Suprapubic skin (tissue), 4 donors: ENCODE measurements at regions not wholly inside any gene's neighbourhood (a gene's known extent, or its start where the extent isn't known, plus 50 kb on each side); places are given as distances from the start of the nearest gene placed in this dataset.
A peak's percentile ranks its signal among the peaks of the same experiment; 100 is the strongest.
"Not testable (repeated sequence)": the region's sequence is repeated elsewhere in the genome, so short reads cannot be mapped to it uniquely, and the experiment has no call there.

Source experiments
- DNase-seq, 2 donors: peaks; one replicate each; pipeline ENCODE4 v3.0.0-alpha.2; 2019; ENCODE audit warnings: low spot score in 2 of 2
- H3K27ac ChIP-seq: fragments of 200-600 bp; sonication (generic); one replicate; pipeline ENCODE4 v1.5.1; 2019
- H3K27me3 ChIP-seq: fragments of 200-600 bp; sonication (generic); one replicate; pipeline ENCODE4 v1.5.1; 2019
- H3K36me3 ChIP-seq: fragments of 200-600 bp; sonication (generic); one replicate; pipeline ENCODE4 v1.5.1; 2019
- H3K4me1 ChIP-seq: fragments of 200-600 bp; sonication (generic); one replicate; pipeline ENCODE4 v1.5.1; 2019
- H3K4me3 ChIP-seq: fragments of 200-600 bp; sonication (generic); one replicate; pipeline ENCODE4 v1.5.1; 2019; ENCODE audit warnings: mild to moderate bottlenecking
- H3K9me3 ChIP-seq: fragments of 200-600 bp; sonication (generic); one replicate; pipeline ENCODE4 v1.5.1; 2019
- POLR2A ChIP-seq, 2 donors: fragments of 450-650 bp; IDR thresholded peaks; one replicate each; pipeline ENCODE4 v1.6.1; 2017; ENCODE audit warnings: antibody characterized with exemption in 2 of 2, mild to moderate bottlenecking in 2 of 2, moderate library complexity in 2 of 2
- WGBS: methylation state at CpG from one replicate; pipeline ENCODE4 v1.1.5; 2018; 5-methylcytosine and 5-hydroxymethylcytosine counted together
- TF ChIP-seq, protein P1 (sequence below), 2 donors: fragments of 200-600 bp in 1 of 2; fragments of 450-650 bp in 1 of 2; sonication (generic) in 1 of 2; IDR thresholded peaks; one replicate each; pipeline ENCODE4 v1.5.1; 2016 to 2019; ENCODE audit warnings: antibody characterized with exemption in 2 of 2, mild to moderate bottlenecking in 1 of 2, moderate library complexity in 1 of 2

DNA sequence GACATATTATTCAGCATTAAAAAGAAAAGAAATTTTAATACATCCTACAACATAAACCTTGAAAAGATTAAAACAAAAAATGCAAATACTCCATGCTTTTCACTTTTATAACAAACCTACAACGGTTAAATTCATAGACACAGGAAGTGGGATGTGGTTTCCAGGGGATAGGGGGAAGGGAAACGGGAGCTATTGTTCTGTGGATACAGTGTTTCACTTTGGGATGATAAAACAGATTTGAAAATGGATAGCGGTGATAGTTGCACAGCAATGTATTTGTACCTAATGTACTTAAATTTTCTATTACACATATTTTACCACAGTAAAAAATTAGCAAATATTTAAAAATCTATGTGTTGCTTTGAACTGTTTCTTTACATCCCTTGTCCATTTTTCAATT, 368.0 kb downstream of the CDY2B start:
- H3K9me3 ChIP-seq, H3K27me3 ChIP-seq, H3K36me3 ChIP-seq, H3K27ac ChIP-seq, H3K4me1 ChIP-seq, H3K4me3 ChIP-seq, DNase-seq: not testable (repeated sequence)
- WGBS: no CpG with 5 or more reads among the region's 3 CpGs

DNA sequence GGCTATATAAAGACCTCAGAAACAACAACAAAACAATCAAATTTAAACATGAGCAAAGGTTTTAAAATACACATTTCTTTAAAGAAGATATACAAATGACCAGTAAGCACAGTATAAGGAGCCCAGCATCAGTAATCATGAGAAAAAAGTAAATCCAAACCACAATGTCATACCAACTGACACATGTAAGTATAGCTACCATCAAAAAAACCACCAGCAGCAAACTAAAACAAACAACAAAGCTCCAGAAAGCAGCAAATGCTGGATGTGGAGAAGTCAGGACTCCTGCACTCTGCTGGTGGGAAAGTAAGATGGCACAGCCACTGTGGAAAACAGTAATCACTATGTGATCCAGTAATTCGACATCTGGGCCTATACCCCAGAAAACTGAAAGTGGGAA, 368.5 kb downstream of the CDY2B start:
- not testable (repeated sequence) for H3K36me3 ChIP-seq, DNase-seq, H3K4me3 ChIP-seq, H3K27me3 ChIP-seq, H3K4me1 ChIP-seq, H3K27ac ChIP-seq, H3K9me3 ChIP-seq
- no CpG with 5 or more reads among the region's 1 CpG for WGBS

DNA sequence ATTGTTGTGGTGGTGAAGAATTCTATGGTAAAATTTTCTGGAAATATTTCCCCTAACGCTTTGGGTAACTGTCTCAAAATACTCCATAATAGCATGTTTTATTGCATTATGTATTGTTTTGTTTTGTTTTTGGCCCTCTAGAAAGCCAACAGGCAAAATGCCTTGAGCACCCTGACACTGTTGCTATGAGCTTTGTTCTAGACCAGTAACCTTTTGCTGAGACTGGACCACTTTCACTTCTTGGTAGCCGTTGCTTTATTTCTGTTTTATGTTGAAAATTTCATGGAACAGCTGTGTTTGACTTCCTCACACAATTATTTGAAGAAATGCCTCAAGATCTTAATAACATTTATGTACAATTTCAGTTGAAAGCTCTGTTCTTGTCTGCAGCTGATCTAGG, 374.2 kb downstream of the CDY2B start:
- not testable (repeated sequence) for H3K9me3 ChIP-seq, H3K27ac ChIP-seq, H3K27me3 ChIP-seq, H3K4me1 ChIP-seq, H3K4me3 ChIP-seq, DNase-seq, H3K36me3 ChIP-seq
- WGBS: no CpG with 5 or more reads among the region's 2 CpGs

DNA sequence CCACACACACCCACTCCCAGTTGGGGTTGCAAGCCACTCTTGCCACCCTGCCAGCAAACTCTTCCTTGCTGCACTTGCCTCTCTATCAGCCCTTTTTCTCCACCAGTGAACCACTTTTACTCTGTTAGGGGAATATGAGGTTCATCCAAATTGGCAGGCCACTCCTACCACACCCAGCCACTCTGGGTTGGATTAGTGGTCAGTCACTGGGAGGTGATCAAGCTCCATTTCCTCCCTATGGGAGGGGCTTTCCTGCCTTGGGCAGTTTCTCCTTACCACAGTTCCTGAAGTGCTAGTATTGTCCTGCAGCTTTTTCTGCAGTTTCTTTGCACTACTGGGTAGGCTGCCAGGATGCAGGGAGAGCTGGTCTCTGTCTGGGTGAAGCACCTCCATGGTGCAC, 395.3 kb downstream of the CDY2B start:
- H3K36me3 ChIP-seq, H3K9me3 ChIP-seq, H3K4me1 ChIP-seq, DNase-seq, H3K4me3 ChIP-seq, H3K27ac ChIP-seq, H3K27me3 ChIP-seq: not testable (repeated sequence)

DNA sequence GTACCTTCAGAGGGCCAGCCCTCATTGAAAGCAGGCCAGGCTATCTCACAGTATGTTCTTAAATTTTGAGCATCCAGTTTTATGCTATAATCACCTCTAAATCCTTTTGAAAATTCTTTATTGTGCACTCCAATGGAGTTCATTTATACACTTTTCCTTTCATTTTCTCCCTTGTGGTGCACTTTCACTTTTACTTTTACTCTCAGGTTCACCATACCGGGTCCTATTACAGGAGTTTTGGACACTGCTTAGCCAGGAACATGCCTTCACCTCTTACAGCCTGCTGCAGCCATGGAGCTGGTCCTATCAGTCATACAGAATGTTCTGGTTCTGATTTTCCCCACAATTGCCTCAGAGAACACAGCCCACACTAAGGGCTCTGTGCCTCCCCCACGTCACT, 395.9 kb downstream of the CDY2B start:
- H3K27me3 ChIP-seq, DNase-seq, H3K4me1 ChIP-seq, H3K27ac ChIP-seq, H3K36me3 ChIP-seq, H3K4me3 ChIP-seq, H3K9me3 ChIP-seq: not testable (repeated sequence)
- no CpG with 5 or more reads among the region's 2 CpGs for WGBS

DNA sequence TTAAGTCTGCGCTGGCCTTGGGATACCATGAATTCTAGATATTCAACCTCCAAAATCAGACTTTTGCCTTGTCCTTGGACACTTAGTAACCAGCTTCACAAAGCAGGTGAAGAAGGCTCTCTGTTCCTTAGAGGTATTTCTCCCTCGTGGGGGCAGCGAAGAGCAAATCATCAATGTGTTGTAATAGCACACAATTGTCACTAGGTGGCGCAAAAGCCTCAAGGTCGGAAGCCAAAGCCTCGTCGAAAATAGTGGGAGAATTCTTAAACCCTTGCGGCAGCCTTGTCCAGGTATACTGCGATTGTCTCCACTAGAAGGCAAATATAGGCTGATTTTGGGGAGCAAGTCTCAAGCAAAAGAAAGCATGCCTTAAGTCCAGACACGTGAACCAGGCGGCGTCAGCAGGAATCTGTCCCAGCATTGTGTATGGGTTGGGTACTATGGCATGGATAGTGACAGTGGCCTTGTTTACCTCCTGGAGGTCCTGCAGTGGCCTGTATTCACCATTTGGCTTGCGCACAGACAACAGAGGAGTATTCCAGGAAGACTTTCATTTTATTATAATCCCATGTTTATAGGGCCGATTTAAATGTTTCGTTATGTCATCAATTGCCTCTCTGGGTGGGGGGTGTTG, 398.5 kb downstream of the CDY2B start:
- not testable (repeated sequence) for H3K36me3 ChIP-seq, H3K4me1 ChIP-seq, H3K27ac ChIP-seq, H3K27me3 ChIP-seq, DNase-seq, H3K9me3 ChIP-seq, H3K4me3 ChIP-seq
- no CpG with 5 or more reads among the region's 15 CpGs for WGBS

DNA sequence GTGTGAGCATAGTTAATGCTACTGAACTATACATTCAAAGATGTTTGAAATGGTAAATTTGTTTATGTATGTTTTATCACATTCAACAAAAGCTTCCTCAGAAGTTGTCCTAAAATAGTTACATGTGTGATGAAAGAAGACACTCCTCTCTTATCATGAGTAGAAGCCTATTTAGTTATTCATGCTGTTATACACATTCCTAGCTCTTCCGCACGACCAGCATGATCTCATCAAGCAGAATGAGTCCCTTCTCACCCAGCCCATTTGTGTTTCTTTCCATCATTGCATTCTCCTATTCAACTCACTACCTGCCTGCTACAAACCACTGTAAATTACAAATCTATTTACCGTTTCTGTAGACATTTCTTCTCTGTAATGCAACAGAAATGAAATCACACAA, 408.0 kb downstream of the CDY2B start:
- H3K4me3 ChIP-seq, H3K4me1 ChIP-seq, H3K27me3 ChIP-seq, H3K27ac ChIP-seq, DNase-seq, H3K36me3 ChIP-seq, H3K9me3 ChIP-seq: not testable (repeated sequence)
- no CpG with 5 or more reads among the region's 3 CpGs for WGBS

DNA sequence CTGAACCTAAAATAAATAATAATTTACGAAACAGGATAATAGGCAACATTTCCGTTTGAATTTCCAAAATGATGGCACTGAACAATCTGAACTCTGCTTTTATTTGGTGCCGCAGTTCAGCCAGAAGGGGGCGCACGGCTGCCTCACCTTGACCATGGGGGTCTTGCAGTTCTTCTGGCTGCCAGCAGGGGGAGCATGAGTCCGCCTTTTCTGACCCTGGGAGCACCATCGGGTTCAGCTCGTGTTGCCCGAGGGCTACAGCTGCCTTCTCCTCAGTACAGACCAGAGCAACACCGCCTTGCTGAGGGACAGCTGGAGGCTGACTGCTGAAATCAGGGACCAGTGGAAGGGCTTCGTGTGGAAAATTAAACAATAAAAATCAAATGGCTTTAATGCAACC, 420.3 kb downstream of the CDY2B start:
- H3K27ac ChIP-seq, DNase-seq, H3K36me3 ChIP-seq, H3K4me3 ChIP-seq, H3K9me3 ChIP-seq, H3K27me3 ChIP-seq, H3K4me1 ChIP-seq: not testable (repeated sequence)
- no CpG with 5 or more reads among the region's 11 CpGs for WGBS

DNA sequence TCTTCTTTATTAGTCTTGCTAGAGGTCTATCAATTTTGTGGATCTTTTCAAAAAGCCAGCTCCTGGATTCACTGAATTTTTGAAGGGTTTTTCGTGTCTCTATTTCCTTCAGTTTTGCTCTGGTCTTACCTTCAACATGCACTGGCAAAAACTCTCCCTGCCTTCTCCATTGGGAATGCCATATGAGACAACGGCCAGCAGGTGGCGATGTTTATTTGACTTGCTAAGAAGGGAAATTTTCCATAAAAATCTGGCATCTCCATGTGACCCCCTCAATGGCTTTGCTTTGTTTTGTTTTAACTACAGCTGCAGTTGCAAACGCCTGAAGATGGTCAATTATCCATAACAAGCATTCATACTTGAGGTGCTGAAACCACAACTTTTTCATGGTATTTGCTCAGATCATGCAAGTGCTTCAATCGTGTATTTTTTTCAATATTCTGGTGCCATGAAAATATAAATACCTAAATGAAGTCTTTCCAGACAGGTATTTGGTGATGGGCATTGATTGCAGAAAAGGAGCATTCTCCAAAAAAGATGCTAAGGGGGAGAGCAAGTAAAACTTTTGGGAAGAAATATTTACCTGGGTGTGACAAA, 449.4 kb downstream of the CDY2B start:
- Histone ChIP-seq H3K9me3 (no peaks in the 10 kb centered on the region), H3K4me1 (no peaks in the 10 kb centered on the region), H3K36me3 (no peaks in the 10 kb centered on the region), H3K4me3 (no peak overlapping the region), H3K27ac (no peak overlapping the region), H3K27me3 (no peaks in the 10 kb centered on the region)
- WGBS: no CpG with 5 or more reads among the region's 5 CpGs
- no peak for DNase-seq
- TF ChIP-seq, protein P1, sequence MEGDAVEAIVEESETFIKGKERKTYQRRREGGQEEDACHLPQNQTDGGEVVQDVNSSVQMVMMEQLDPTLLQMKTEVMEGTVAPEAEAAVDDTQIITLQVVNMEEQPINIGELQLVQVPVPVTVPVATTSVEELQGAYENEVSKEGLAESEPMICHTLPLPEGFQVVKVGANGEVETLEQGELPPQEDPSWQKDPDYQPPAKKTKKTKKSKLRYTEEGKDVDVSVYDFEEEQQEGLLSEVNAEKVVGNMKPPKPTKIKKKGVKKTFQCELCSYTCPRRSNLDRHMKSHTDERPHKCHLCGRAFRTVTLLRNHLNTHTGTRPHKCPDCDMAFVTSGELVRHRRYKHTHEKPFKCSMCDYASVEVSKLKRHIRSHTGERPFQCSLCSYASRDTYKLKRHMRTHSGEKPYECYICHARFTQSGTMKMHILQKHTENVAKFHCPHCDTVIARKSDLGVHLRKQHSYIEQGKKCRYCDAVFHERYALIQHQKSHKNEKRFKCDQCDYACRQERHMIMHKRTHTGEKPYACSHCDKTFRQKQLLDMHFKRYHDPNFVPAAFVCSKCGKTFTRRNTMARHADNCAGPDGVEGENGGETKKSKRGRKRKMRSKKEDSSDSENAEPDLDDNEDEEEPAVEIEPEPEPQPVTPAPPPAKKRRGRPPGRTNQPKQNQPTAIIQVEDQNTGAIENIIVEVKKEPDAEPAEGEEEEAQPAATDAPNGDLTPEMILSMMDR (IDR thresholded peaks at IDR 0.05): peak in 1 of 2 donors; percentile 16
- TF ChIP-seq POLR2A (IDR thresholded peaks at IDR 0.05): no peak
